NCI-H2196 (cell line): ENCODE measurements at regions not wholly inside any gene's neighbourhood (a gene's known extent, or its start where the extent isn't known, plus 50 kb on each side); places are given as distances from the start of the nearest gene placed in this dataset.
"Not testable (repeated sequence)": the region's sequence is repeated elsewhere in the genome, so short reads cannot be mapped to it uniquely, and the experiment has no call there.

ENCODE experiments used
- DNase-seq: peaks from one replicate; lab custom pipeline; 2025; ENCODE audit not compliant: unreplicated experiment; lab: John Stamatoyannopoulos, UW

DNA sequence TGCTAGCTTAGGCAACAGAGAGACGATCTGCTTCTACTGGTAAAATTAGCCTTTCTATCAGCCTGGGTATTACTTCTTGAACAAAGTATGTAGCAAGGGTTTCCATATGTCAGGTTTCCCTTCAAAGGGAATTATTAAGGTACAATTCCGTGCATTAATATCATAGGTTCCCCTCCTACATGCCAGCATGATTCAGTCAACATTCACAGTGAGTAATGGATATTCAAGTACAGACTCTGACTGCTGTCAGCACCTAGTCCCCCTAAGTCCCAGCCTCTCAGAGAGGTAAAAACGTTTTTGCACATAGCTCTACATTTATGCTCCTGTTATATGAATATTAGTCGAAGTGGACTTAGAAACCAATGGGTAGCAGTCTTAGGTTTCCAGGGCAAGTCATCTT, 322.4 kb upstream of the CCNG1 start:
- DNase-seq: no peak

DNA sequence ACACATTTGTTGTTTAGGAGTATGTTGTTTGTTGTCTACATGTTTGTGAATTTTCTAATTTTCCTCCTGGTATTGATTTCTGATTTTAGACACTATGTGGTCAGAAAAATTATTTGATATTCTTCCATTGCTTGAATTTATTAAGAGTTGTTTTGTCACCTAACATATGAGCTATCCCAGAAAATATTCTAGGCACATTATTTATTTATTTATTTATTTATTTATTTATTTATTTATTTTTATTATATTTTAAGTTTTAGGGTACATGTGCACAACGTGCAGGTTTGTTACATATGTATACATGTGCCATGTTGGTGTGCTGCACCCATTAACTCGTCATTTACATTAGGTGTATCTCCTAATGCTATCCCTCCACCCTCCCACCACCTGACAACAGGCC, 320.8 kb upstream of the CCNG1 start:
- DNase-seq: not testable (repeated sequence)

DNA sequence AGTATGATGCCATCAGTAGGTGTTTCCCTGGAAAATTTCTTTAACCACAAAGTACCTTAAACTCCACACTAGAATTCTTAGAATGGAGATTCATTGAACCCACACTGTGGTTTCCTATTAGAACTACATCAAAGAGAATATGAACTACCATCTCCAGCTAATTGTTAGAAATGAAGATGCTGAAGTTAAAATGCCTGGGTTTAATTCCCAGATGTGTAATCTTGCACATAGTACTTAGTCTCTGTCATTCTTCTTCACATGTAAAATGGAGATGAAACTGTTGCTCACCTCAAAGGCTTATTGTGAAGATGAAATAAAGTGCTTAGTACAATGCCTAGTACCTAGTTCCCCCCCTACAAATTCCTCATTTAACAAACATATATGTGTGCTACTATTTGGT, 303.3 kb upstream of the CCNG1 start:
- DNase-seq: no peak

GRCh38 chr5:163135849-163136248, 301.5 kb upstream of the CCNG1 start:
- no peak for DNase-seq

GRCh38 chr5:163161512-163161911, 275.9 kb upstream of the CCNG1 start:
- no peak for DNase-seq

DNA sequence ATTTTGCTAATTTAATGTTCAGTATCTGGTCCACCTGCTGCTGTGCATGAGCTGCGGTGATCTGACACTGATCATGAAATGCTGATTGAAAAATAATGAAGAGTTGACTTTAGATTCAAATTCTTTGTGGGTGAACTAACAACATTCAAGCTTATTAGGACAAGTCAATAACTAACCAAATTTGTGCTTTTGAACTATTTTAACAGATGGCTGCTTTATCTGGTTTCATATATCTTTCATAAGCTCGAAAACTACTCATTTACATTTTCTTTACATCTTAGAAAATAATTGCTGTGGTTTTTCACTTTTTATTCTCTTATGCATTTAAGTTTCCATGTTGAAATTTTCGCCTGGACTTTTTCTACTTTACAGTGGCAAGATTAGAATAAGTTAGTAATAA, 274.8 kb upstream of the CCNG1 start:
- no peak for DNase-seq

- no peak for DNase-seq
Measured at GRCh38 chr5:163163858-163164257, 273.5 kb upstream of the CCNG1 start.

- DNase-seq: no peak
Measured at GRCh38 chr5:163165277-163165676, 272.1 kb upstream of the CCNG1 start.

DNA sequence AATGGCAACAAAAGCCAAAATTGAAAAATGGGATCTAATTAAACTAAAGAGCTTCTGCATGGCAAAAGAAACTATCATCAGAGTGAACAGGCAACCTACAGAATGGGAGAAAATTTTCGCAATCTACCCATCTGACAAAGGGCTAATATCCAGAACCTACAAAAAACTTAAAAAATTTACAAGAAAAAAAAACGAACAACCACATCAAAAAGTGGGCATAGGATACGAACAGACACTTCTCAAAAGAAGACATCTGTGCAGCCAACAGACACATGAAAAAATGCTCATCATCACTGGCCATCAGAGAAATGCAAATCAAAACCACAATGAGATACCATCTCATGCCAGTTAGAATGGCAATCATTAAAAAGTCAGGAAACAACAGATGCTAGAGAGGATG, 267.2 kb upstream of the CCNG1 start:
- DNase-seq: not testable (repeated sequence)

DNA sequence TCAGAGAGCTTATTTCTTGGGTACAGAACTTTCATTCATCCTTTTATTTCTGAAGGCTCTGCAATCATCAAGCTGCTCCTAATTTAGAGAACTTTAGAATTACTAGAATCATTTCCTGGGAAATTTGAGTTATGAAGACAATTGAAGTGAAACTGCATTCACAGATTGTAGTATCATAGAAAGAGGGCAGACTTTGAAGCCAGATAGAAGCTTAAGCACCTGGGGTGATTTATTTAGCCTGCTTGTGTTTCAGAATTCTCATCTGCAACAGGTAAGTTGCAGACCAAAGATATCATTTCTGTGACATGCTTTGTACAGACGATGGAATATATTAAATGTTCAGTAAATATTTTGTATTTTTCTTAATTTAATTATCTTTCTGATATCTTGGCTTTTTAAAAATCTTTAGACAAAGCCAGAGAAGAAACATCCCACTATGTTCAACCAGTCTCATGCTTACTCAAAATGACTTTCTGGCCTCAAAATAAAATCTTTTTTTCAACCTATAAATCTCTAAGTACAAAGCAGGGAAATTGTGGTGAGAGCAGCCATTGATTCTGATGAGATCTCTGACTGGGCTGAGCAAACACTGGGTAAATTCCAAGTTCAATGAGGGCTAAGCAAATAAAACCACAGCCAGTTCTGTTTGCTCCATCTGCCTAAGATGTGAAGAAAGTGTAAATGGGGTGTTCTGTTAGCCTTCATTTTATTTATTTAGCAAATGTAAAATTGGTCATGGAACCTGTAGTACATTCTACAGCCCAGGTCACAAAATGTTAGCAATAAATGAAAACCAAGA, 264.7 kb upstream of the CCNG1 start:
- DNase-seq: no peak

- DNase-seq: no peak
Measured at GRCh38 chr5:163177971-163178370, 259.4 kb upstream of the CCNG1 start.

- DNase-seq: no peak
Measured at GRCh38 chr5:163185315-163185714, 252.1 kb upstream of the CCNG1 start.

GRCh38 chr5:163189023-163189553, 248.3 kb upstream of the CCNG1 start:
- DNase-seq: no peak

- no peak for DNase-seq
Measured at GRCh38 chr5:163190283-163190682, 247.1 kb upstream of the CCNG1 start.

GRCh38 chr5:163190784-163191183, 246.6 kb upstream of the CCNG1 start:
- no peak for DNase-seq

GRCh38 chr5:163193886-163194285, 243.5 kb upstream of the CCNG1 start:
- DNase-seq: no peak

DNA sequence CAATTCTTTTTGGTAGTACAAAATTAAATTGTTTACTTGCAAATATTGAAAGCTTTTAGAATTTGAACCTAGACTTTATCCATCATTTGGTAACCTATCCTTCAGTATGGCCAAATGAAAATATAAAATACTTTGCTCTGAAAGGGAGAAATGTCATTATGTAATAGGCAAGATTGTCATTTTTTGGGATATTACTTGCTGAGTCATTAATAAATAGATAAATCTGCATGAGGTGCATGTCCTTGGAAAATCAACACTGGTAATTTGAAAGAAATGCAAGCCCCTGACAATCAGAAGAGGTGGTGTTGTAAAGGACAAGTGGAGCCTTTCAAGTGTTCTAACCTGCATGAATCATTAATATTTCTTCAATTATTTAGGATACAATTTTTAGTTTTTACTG, 231.8 kb upstream of the CCNG1 start:
- no peak for DNase-seq

DNA sequence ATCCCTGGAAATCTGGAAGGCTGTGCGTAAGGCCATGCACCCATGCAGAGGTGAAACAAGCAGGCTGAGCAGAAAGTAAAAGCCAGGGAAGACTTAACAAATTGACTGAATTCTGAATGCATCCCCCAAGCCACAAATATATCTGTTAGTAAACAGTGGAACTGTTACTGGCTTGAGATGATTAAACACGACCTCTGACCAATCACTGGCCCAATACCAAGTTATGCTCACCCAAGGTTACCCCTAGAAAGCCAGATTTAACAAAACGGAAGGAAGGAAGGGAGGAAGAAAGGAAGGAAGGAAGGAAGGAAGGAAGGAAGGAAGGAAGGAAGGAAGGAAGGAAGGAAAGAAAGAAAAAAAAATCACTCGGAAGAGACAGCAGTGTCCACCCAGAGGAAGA, 215.8 kb upstream of the CCNG1 start:
- DNase-seq: no peak

DNA sequence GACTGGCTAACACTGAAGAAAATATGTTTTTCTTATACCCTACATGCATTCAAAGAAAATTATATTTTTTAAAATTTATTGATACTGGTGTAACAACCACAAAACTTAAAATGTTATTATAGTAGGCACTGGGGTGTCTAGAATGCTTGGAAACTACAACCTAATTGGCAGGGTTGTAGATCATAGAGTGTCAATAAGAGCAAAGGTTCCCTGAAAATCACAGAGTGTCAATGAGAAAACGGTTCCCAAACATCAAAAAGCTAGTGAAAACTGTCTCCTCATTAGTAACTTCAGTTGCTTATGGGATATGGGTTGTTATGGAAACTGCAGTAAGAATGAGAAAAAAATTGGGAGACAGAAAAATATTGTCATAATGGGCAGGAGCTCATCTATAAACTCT, 214.4 kb upstream of the CCNG1 start:
- no peak for DNase-seq

DNA sequence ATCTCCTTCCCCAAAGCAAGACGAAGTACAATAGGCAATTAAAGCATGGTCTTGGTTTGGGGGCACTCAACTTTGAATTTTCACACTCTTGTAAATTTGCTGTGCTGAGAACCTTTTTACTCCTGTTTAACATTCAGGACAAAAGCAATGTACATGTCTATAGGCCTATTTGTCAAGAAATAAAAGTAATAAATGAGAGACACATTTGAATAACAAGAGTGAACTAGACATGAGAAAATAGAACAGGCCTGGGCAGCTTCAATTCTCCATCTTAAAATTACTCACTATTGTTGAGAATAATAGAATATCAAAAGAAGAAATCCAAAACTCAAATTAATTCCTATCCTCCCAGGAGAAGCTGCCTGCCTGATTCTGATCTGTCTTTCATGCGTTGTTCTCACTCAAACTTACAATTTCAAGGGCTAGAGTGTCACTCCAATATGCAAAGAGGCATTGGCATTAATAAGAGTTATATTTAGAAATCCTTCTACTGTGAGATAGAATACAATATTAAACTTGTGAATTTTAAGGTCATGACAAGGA, 192.9 kb upstream of the CCNG1 start:
- DNase-seq: no peak

DNA sequence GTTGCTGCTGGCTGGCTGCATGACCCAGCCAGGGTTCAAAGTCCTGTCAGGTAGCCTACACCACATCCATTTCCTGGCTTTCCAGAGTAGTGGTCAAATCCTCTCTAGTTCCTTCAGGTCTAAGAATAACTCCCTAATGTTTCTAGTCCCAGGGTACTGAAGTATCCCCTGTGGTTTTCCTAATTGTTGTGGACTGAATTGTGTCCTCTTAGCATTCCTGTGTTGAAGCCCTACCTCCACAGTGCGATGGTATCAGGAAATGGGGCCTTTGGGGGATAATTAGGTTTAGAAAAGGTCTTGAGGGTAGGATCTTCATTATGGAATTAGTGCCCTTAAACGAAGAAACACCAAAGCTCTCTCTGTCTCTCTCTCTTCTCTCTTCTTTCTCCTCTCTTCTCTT, 191.8 kb upstream of the CCNG1 start:
- DNase-seq: no peak

- DNase-seq: no peak
Measured at GRCh38 chr5:163248333-163248732, 189.1 kb upstream of the CCNG1 start.

DNA sequence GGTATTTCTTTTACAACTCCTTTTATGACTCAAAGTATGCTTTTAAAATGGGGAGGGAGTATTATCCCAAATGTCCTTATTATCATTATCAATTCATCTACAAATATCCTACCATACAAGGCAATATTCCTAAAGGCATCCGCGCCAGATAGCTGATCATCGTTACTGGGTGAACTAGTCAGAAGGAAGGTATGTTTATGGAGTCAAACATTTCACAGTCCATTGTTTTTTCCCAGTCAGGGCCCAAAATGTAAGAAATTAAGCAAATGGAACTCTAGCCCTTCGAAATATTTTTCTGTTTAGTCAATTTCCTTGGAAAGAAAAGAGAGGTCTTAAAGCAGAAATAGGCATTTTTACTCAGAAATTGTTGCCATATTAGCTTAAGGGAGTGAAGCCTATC, 188.5 kb upstream of the CCNG1 start:
- DNase-seq: no peak
